ENCODE measurements at regions not wholly inside any gene's neighbourhood (a gene's known extent, or its start where the extent isn't known, plus 50 kb on each side); places are given as distances from the start of the nearest gene placed in this dataset.

GRCh38 chr14:26395726-26396125 lies 202.1 kb downstream of the NOVA1 start:
- DNase-seq, result no peak

GRCh38 chr14:26394150-26394810 lies 203.6 kb downstream of the NOVA1 start:
- peak; percentile 79 for DNase-seq

GRCh38 chr14:26392498-26392897 lies 205.3 kb downstream of the NOVA1 start:
- DNase-seq, result no peak

- DNase-seq, result no peak
Observed at GRCh38 chr14:26389646-26390508, 208.0 kb downstream of the NOVA1 start.

GRCh38 chr14:26385310-26385709 lies 212.5 kb downstream of the NOVA1 start:
- DNase-seq, result no peak

GRCh38 chr14:26382901-26383685 lies 214.7 kb downstream of the NOVA1 start:
- no peak for DNase-seq

GRCh38 chr14:26381405-26381804 lies 216.4 kb downstream of the NOVA1 start:
- no peak for DNase-seq

- no peak for DNase-seq
Observed at GRCh38 chr14:26380637-26381036, 217.2 kb downstream of the NOVA1 start.

- no peak for DNase-seq
Observed at GRCh38 chr14:26379951-26380350, 217.9 kb downstream of the NOVA1 start.

GRCh38 chr14:26377150-26377549 lies 220.7 kb downstream of the NOVA1 start:
- no peak for DNase-seq

GRCh38 chr14:26370115-26370514 lies 227.7 kb downstream of the NOVA1 start:
- DNase-seq, result no peak

- no peak for DNase-seq
Observed at GRCh38 chr14:26363689-26364088, 234.1 kb downstream of the NOVA1 start.

- DNase-seq, result no peak
Observed at GRCh38 chr14:26344596-26344995, 253.2 kb downstream of the NOVA1 start.

- no peak for DNase-seq
Observed at GRCh38 chr14:26339381-26339780, 258.5 kb downstream of the NOVA1 start.

GRCh38 chr14:26338231-26338630 lies 259.6 kb downstream of the NOVA1 start:
- no peak for DNase-seq

- DNase-seq, result no peak
Observed at GRCh38 chr14:26334288-26334687, 263.5 kb downstream of the NOVA1 start.

- no peak for DNase-seq
Observed at GRCh38 chr14:26332966-26333365, 264.9 kb downstream of the NOVA1 start.

GRCh38 chr14:26330982-26331381 lies 266.9 kb downstream of the NOVA1 start:
- no peak for DNase-seq

GRCh38 chr14:26328791-26329190 lies 269.0 kb downstream of the NOVA1 start:
- DNase-seq, result no peak

- DNase-seq, result no peak
Observed at GRCh38 chr14:26323869-26324268, 274.0 kb downstream of the NOVA1 start.

- no peak for DNase-seq
Observed at GRCh38 chr14:26320886-26321285, 276.9 kb downstream of the NOVA1 start.

- no peak for DNase-seq
Observed at GRCh38 chr14:26319139-26319864, 278.5 kb downstream of the NOVA1 start.

GRCh38 chr14:26304056-26304455 lies 293.8 kb downstream of the NOVA1 start:
- no peak for DNase-seq

All from islet precursor cell (in vitro differentiated cells).